ENCODE measurements at regions not wholly inside any gene's neighbourhood (a gene's known extent, or its start where the extent isn't known, plus 50 kb on each side); places are given as distances from the start of the nearest gene placed in this dataset.

DNA sequence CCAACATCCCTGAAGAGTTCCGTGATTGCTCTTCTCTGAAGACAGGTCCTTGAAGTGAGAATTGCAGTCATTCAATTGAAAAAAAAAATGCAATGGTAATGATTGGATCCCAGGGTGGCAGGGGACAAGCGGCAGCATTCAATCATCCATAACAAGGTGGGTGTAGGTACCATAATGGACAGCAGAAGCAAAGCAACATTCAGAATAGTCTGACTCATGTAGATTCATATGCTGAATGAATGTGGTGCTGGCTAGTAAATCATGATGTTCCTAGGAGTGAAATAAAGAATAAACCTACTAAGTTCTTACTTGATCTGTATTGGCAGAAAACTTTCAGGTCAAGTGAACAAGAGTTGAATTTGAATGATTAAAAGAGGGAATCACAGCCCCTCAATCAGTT, 319.6 kb downstream of the GPATCH2 start:
- TF ChIP-seq POLR2A (IDR thresholded peaks at IDR 0.05), result no peak
- TF ChIP-seq, protein P1, sequence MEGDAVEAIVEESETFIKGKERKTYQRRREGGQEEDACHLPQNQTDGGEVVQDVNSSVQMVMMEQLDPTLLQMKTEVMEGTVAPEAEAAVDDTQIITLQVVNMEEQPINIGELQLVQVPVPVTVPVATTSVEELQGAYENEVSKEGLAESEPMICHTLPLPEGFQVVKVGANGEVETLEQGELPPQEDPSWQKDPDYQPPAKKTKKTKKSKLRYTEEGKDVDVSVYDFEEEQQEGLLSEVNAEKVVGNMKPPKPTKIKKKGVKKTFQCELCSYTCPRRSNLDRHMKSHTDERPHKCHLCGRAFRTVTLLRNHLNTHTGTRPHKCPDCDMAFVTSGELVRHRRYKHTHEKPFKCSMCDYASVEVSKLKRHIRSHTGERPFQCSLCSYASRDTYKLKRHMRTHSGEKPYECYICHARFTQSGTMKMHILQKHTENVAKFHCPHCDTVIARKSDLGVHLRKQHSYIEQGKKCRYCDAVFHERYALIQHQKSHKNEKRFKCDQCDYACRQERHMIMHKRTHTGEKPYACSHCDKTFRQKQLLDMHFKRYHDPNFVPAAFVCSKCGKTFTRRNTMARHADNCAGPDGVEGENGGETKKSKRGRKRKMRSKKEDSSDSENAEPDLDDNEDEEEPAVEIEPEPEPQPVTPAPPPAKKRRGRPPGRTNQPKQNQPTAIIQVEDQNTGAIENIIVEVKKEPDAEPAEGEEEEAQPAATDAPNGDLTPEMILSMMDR (IDR thresholded peaks at IDR 0.05), result no peak
